HUES64 (cell line): ENCODE measurements at regions not wholly inside any gene's neighbourhood (a gene's known extent, or its start where the extent isn't known, plus 50 kb on each side); places are given as distances from the start of the nearest gene placed in this dataset.

Experiments
- H3K27ac ChIP-seq: 2 replicates; pipeline ENCODE4 v1.7.0; 2013; ENCODE audit warnings: low read depth, low read length, inconsistent platforms
- H3K27me3 ChIP-seq: 2 replicates; pipeline ENCODE4 v1.6.1; 2013; ENCODE audit warnings: mild to moderate bottlenecking, low read length; ENCODE audit not compliant: insufficient read depth
- H3K36me3 ChIP-seq: 2 replicates; pipeline ENCODE4 v1.6.1; 2013; ENCODE audit warnings: mild to moderate bottlenecking, low read length; ENCODE audit not compliant: insufficient read depth
- H3K4me1 ChIP-seq: 2 replicates; pipeline ENCODE4 v1.6.1; 2013; ENCODE audit warnings: mild to moderate bottlenecking, low read length, moderate library complexity; ENCODE audit not compliant: insufficient read depth
- H3K4me3 ChIP-seq: 2 replicates; pipeline ENCODE4 v1.5.1; 2013; ENCODE audit warnings: mild to moderate bottlenecking, low read length, moderate library complexity
- H3K9ac ChIP-seq: 2 replicates; pipeline ENCODE4 v1.6.1; 2013; ENCODE audit warnings: mild to moderate bottlenecking, low read depth, low read length
- H3K9me3 ChIP-seq: 2 replicates; pipeline ENCODE4 v1.6.1; 2013; ENCODE audit warnings: low read depth, low read length; ENCODE audit not compliant: insufficient read depth
- WGBS: fragments of 150-250, 120-280 bp; methylation state at CpG from one replicate; pipeline ENCODE4 v1.1.7; 2013; ENCODE audit warnings: missing lambda C conversion rate; 5-methylcytosine and 5-hydroxymethylcytosine counted together

- Histone ChIP-seq H3K36me3 (no peaks in the 10 kb centered on the region), H3K9me3 (no peaks in the 10 kb centered on the region), H3K27ac (no peak overlapping the region), H3K4me3 (no peak overlapping the region), H3K27me3 (peaks cover 8% of the 10 kb centered on the region), H3K9ac (no peak overlapping the region), H3K4me1 (peaks cover 23% of the 10 kb centered on the region)
- WGBS = 35% methylated on average over 2 of the region's 3 CpGs
Observed at GRCh38 chr5:74549384-74549783, 91.1 kb downstream of the ENC1 start.

DNA sequence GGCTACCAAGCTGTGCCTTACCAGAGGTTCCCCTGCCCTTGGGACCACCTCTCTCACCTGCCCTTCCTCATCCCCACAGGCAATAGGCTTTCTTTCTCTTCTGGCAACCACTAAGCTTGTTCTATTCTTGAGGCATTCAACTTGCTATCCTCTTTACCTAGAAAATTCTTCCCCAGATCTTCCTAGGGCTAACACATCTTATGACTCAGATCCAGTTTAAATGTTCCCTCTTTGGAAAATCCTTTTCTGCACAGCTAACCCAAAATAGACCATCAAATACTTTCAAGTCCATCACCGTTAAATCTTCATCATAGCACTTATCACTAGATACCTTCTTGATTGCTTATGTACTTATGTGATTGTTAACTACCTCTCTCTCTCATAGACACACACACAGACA lies 93.7 kb downstream of the ENC1 start:
- peaks cover 8% of the 10 kb centered on the region for H3K27me3 ChIP-seq
- WGBS = 87% methylated on average over 1 of the region's 1 CpG
- no peak overlapping the region for H3K27ac ChIP-seq
- no peaks in the 10 kb centered on the region for H3K9me3 ChIP-seq
- no peak overlapping the region for H3K4me3 ChIP-seq
- H3K36me3 ChIP-seq = no peaks in the 10 kb centered on the region
- H3K4me1 ChIP-seq = peaks cover 43% of the 10 kb centered on the region
- no peak overlapping the region for H3K9ac ChIP-seq

DNA sequence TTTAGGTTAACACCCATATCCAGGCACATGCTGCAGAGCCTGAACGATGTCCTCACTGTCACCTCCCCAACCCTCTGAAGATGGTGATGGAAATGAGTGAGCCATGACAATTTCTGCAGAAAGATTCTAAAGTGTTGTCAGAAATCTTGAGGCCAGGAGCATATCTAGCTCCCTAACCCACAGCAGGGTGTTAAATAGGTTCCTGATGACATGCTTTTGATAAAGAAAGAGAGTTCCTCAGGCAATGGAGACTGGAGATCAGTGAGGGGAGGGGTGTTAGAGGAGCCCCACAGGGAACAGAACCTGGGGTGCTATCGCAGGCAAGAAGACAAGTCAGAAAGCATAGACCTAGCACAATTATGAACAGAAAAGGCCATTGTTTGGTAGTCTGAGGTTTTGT lies 95.7 kb downstream of the ENC1 start:
- no peak overlapping the region for H3K9ac ChIP-seq
- H3K36me3 ChIP-seq = no peaks in the 10 kb centered on the region
- H3K27ac ChIP-seq = no peak overlapping the region
- no peaks in the 10 kb centered on the region for H3K9me3 ChIP-seq
- 32% methylated on average over 2 of the region's 2 CpGs for WGBS
- peaks cover 8% of the 10 kb centered on the region for H3K27me3 ChIP-seq
- no peak overlapping the region for H3K4me3 ChIP-seq
- H3K4me1 ChIP-seq = peaks cover 59% of the 10 kb centered on the region

GRCh38 chr5:74543162-74543995 lies 97.1 kb downstream of the ENC1 start:
- Histone ChIP-seq H3K9me3 (no peaks in the 10 kb centered on the region), H3K36me3 (no peaks in the 10 kb centered on the region), H3K27ac (peak overlapping the region; percentile 90), H3K4me3 (peak overlapping the region; percentile 36), H3K27me3 (peaks cover 8% of the 10 kb centered on the region), H3K9ac (peak overlapping the region; percentile 33; the same call in 1 of the 2 replicates), H3K4me1 (peaks cover 49% of the 10 kb centered on the region)
- WGBS = 6% methylated on average over 11 of the region's 14 CpGs

DNA sequence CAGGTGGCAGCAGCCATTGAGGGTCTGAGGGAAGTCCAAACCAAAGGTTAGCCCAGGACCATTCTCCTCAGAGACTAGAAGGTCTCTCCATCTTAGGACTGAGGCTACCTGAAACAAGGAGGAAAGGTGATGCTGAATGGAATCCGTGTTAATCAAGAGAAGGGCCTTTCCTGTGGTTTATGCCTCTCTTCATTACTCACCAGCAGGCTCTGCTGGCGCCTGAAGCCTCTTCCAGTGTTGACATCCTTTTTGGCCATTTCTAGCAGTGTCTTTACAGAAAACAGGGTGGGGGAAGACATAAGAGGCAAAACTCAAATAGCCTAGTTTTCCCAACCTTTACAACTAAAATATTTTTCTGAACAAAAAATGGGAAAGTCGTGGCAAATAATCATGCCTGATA lies 98.0 kb downstream of the ENC1 start:
- Histone ChIP-seq H3K4me1 (peaks cover 49% of the 10 kb centered on the region), H3K27me3 (peaks cover 8% of the 10 kb centered on the region), H3K4me3 (no peak overlapping the region), H3K27ac (peak overlapping the region; percentile 46), H3K9me3 (no peaks in the 10 kb centered on the region), H3K9ac (no peak overlapping the region), H3K36me3 (no peaks in the 10 kb centered on the region)
- 61% methylated on average over 3 of the region's 3 CpGs for WGBS

DNA sequence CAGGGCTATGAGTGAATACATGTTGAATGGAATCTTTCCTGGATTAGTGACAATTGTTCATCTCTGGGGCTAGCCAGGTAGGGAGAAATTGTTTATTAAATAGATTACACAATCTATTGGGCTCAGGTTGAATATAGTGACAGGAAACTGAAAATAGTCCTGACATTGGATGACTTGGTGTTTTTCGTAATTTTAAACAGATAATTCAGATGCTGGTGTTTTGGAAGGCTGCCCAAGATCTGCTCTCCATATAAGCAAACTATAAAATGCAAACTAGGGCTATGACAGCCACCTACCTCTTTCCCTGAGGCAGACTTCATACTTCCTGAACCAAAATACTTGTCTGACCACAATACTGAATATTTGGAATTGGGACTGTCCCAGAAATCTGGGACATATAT lies 99.1 kb downstream of the ENC1 start:
- no peak overlapping the region for H3K4me3 ChIP-seq

DNA sequence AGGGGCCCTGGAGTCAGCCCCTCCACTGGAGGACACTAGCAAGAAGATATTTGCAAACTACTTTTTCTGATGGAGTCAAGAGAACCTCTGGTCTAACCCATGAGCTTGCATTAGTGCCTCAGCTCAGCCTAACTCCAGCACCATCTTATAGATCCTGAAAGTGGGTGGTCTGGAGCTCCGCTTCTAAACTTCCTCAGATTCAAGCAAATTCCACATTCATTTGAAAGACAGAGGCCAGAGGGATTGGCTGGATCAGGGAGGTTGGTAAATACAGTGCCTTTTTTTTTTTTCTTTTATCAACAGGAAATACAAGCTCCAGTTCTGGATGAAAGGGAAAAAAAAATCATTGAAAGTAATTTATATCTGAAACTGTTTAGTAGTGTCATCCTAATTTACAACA lies 99.9 kb downstream of the ENC1 start:
- Histone ChIP-seq H3K36me3 (no peaks in the 10 kb centered on the region), H3K4me3 (no peak overlapping the region), H3K27me3 (no peaks in the 10 kb centered on the region), H3K9me3 (no peaks in the 10 kb centered on the region), H3K4me1 (peaks cover 64% of the 10 kb centered on the region), H3K9ac (no peak overlapping the region), H3K27ac (peak overlapping the region; percentile 42; the same call in 1 of the 2 replicates)
- 0% methylated on average over 1 of the region's 1 CpG for WGBS

More for the DNA sequence above, 99.1 kb downstream of the ENC1 start:
- Histone ChIP-seq H3K27me3 (peaks cover 5% of the 10 kb centered on the region), H3K27ac (no peak overlapping the region), H3K9me3 (no peaks in the 10 kb centered on the region), H3K9ac (no peak overlapping the region), H3K36me3 (no peaks in the 10 kb centered on the region), H3K4me1 (peaks cover 56% of the 10 kb centered on the region)
- 92% methylated on average over 1 of the region's 1 CpG for WGBS

DNA sequence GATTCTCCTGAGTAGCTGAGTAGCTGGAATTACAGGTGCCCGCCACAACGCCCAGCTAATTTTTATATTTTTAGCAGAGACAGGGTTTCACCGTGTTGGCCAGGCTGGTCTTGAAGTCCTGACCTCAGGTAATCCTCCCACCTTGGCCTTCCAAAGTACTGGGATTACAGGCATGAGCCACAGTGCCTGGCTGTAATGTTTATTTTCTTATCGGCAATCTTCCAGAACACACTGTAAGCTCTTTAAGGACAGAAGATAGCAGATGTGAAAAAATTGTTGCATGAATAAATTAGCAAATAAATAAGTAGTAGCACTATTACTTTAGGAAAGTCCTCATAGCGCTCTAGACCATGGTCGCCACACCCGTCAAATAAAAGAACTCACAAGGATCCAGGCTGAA lies 100.5 kb downstream of the ENC1 start:
- WGBS = 79% methylated on average over 7 of the region's 7 CpGs
- Histone ChIP-seq H3K9me3 (peaks cover 2% of the 10 kb centered on the region), H3K9ac (no peak overlapping the region), H3K4me1 (peaks cover 65% of the 10 kb centered on the region), H3K27me3 (no peaks in the 10 kb centered on the region), H3K4me3 (no peak overlapping the region), H3K36me3 (no peaks in the 10 kb centered on the region), H3K27ac (no peak overlapping the region)

DNA sequence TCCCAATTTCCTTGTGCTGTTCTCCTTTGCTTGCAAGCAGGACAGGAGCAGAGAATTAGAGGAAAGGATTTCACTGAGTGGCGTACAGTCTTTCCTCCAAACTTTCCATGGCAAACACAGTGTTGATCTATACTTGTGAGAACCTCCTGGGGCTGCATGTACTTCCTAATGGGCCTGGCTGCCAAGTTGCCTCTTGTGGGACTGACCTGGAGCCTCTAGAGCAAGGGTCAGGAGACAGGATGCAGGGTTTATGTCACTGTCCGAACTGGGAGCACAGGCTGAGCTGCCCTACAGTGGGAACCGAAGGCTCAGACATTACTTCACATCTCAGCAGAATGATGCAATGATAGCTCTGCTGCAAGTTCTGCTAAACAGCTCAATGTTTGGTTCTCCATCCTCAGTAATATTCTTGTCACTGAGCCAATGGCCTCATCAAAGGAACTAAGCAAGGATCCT lies 102.3 kb downstream of the ENC1 start:
- Histone ChIP-seq H3K27me3 (no peaks in the 10 kb centered on the region), H3K9ac (no peak overlapping the region), H3K27ac (no peak overlapping the region), H3K4me1 (peaks cover 49% of the 10 kb centered on the region), H3K4me3 (no peak overlapping the region), H3K9me3 (peaks cover 20% of the 10 kb centered on the region), H3K36me3 (no peaks in the 10 kb centered on the region)
- 78% methylated on average over 3 of the region's 3 CpGs for WGBS

GRCh38 chr5:74536658-74537057 lies 103.9 kb downstream of the ENC1 start:
- Histone ChIP-seq H3K9ac (peak overlapping the region; percentile 17; the same call in 1 of the 2 replicates), H3K36me3 (no peaks in the 10 kb centered on the region), H3K4me3 (no peak overlapping the region), H3K4me1 (peaks cover 39% of the 10 kb centered on the region), H3K9me3 (peaks cover 29% of the 10 kb centered on the region), H3K27ac (peak overlapping the region; percentile 49), H3K27me3 (no peaks in the 10 kb centered on the region)
- WGBS = 42% methylated on average over 1 of the region's 1 CpG

GRCh38 chr5:74535926-74536325 lies 104.6 kb downstream of the ENC1 start:
- Histone ChIP-seq H3K27me3 (no peaks in the 10 kb centered on the region), H3K36me3 (no peaks in the 10 kb centered on the region), H3K4me1 (peaks cover 32% of the 10 kb centered on the region), H3K9me3 (peaks cover 29% of the 10 kb centered on the region), H3K4me3 (no peak overlapping the region; the same call in 1 of the 2 replicates), H3K9ac (peak overlapping the region; percentile 17; the same call in 1 of the 2 replicates), H3K27ac (peak overlapping the region; percentile 49; the same call in 1 of the 2 replicates)
- WGBS = 76% methylated on average over 2 of the region's 2 CpGs
